ENCODE measurements at regions not wholly inside any gene's neighbourhood (a gene's known extent, or its start where the extent isn't known, plus 50 kb on each side); places are given as distances from the start of the nearest gene placed in this dataset.
"Not testable (repeated sequence)": the region's sequence is repeated elsewhere in the genome, so short reads cannot be mapped to it uniquely, and the experiment has no call there.

DNA sequence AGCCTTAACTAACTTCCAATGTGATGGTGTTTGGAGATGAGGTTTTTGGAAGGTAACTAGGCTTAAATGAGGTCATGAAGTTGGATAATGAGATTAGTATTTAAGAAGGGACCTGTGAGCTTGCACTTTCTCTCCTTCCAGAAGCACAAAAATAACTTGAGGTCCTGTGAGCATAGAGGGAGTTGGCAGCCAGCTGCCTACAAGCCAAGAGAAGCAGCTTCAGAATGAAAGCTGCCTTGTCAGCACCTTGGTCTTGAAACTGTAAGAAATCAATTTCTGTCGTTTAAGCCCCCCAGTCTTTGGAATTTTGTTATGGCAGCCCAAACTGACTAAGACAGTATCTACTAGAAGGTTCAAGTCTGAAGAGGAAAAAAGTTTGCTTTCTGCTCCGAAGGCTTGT lies 280.2 kb upstream of the GALNTL6 start:
- no peak for DNase-seq (ENCODE audit: low read depth)

DNA sequence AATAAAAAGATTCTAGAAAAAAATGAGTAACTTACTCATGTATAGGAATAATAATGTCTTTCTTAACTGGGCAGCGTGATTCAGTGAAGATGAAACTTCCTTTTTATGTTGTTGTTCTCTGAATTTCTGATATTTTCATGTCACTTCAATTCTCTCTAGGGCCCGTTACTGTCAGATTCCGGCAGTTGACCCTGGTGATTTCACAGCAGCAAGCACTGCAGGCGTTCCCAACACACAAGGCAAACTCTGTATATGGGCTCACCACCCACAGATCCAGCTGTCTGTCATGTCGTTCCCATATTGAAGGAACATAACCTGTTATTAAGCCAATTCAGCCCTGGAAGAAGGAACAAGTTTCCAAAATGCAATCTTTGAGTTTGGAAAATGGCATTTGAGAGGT lies 288.3 kb upstream of the GALNTL6 start:
- DNase-seq (ENCODE audit: low read depth) = no peak

DNA sequence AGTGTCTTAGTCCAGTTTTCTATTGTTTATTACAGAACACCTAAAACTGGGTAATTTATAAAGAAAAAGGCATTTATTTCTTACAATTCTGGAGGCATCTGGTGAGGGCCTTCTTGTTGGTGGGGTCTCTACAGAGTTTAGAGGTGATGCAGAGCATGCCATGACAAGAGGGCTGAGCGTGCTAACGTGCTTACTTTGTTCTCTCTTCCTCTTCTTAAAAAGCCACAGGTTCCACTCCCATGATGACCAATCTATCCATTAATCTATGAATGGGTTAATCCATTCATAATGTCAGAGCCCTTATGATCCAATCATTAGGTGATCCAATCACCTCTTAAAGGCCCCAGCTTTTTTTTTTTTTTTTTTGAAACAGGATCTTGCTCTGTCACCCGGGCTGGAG lies 291.5 kb upstream of the GALNTL6 start:
- no peak for DNase-seq (ENCODE audit: low read depth)

DNA sequence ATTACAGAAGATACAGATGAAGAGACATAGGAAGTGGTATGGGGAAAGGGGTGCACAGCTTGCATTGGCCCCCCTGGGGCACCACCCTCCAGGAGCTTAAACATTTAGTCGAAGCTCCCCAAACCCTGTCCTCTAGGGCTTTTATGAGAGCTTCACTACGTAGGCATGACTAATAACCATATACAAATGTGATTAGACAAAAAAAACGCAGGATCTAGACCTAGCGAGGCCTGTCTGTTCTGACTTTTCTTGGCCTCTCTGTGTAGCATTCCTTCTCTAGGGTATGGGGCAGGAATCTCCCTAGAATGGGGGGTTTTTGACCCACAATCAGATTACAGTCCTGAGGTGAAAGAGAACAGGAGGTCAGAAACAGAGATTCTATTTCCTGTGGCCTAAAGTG lies 293.7 kb upstream of the GALNTL6 start:
- DNase-seq (ENCODE audit: low read depth) = no peak

DNA sequence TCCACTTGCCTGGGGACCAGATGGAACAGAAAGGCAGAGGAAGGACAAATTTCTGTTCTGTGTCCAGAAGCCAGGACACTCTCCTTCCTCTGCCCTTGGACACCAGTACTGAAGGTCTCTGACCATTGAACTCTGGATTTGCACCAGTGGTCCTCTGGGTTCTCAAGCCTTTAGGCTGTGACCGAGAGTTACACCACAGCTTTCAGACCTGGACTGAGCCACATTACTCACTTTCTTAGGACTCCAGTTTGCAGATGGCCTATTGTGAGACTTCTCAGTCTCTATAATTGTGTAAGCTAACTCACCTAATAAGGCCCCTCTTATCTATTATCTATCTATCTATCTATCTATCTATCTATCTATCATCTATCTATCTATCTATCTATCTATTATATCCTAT lies 295.3 kb upstream of the GALNTL6 start:
- DNase-seq (ENCODE audit: low read depth) = no peak

DNA sequence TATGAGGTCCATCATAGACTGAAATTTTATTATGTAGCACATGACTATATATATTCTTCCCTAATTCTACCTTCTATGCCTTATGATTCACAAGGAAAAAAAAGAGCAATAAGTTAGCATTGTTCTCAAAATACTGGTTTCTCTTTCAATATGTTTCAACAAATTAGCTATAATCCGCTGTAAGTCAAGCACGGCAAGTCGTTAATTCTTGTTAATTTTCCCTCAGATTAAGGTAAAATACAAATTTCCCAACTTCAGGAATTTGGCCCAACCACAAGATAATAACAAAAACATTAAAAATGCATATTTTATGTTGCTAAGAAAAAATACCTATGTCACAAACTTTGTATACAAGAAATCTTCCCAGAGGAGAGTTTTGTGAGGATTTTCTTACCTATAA lies 296.5 kb upstream of the GALNTL6 start:
- DNase-seq (ENCODE audit: low read depth) = no peak

DNA sequence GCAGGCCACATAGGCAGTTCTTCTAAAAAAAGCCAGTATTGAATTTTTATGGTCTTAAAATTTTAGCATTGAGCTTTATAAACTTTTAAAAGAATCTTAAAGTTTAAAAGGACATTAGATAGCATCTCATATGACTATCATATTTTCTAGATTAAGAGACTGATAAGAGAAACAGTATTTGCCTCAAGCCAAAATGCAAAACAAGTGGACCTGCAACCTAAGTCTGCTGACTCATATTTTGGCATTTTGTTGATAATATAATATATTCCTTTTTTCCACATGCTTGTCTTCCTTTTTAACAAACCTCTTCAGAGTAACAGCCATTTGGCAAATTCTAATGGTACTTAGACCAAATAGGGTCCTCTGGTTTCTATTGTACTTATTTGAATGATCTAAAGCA lies 328.5 kb upstream of the GALNTL6 start:
- DNase-seq (ENCODE audit: low read depth) = no peak

DNA sequence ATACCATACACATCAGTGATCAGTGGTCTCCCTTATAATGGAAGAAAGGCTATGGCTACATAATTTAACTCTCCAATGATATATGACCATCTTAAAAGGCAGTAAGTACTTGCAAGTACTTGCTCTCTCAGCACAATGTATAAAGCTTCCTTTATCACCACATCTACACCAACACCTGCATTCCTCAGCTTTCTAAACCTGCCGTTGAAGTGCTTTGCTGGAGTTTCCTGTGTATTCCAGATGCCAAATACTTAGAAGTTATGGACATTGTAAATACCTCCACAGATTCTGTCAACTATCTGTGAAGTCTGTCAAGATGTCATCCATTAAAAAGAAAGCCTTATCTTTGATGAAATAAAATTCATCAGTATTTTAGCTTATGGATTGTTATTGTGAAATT lies 335.0 kb upstream of the GALNTL6 start:
- DNase-seq (ENCODE audit: low read depth) = no peak

DNA sequence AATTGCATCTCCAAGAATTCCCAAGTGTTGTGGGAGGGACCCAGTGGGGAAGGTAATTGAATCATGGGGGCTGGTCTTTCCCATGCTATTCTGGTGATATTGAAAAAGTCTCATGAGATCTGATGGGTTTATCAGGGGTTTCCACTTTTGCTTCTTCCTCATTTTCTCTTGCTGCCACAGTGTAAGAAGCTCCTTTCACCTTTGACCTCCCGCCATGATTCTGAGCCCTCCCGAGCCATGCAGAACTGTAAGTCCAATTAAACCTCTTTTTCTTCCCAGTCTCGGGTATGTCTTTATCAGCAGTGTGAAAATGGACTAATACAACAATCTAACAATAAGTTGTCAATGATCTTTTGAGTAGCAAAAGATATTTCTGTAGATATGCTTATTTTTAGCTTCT lies 338.1 kb upstream of the GALNTL6 start:
- not testable (repeated sequence) for DNase-seq (ENCODE audit: low read depth)

DNA sequence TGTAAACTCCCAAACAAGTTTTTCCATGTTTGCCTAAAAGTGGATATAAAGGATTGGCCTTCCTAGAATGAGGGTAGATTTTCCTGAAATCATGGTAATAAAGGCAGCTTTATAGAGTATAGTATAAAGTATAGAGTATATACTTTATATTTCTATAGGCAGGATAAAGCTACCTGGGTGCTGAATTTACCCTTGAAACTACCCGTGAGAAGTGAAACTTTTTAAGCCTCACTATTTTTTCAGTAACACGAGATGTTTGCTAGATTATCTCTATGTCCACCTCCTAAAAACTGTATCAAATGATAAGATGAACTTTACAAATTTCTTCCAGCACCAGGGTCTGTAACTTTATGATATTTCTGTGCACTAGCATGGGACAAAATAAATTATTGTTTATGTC lies 340.0 kb upstream of the GALNTL6 start:
- DNase-seq (ENCODE audit: low read depth) = no peak

DNA sequence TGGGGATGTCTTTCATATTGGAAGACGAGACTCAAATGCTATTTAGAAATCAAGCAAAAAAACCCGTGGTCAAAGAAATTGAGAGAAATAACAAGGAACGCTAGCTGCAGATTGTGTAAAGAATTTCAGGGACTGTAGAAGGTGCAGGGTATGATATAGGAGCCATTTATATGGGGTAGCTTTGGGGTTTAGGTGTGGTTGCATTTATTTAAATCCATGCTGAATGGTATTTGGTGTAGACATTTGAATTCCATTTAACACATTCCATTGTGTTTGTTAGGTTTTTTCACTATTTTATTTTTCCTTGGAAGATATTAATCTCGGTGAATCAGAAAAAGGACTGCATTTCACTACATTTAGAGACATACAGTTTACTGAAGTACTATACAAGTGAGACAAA lies 341.0 kb upstream of the GALNTL6 start:
- no peak for DNase-seq (ENCODE audit: low read depth)

DNA sequence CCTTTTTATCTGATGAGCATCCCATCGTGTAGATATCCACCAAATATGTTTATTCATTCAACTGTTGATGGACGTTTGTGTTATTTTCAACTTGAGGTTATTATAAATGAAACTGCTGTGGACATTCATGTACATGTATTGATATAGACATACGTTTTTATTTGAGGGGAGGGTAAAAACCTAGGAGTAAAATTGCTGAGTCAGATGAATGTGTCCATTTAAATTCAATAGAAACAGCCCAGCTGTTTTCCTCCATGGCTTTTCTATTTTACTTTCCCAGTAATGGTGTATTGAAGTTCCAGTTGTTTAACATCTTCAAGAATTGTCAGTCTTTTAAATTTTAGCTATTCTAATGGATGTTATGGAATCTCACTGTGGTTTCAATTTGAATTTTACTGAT lies 348.7 kb upstream of the GALNTL6 start:
- DNase-seq (ENCODE audit: low read depth) = no peak

DNA sequence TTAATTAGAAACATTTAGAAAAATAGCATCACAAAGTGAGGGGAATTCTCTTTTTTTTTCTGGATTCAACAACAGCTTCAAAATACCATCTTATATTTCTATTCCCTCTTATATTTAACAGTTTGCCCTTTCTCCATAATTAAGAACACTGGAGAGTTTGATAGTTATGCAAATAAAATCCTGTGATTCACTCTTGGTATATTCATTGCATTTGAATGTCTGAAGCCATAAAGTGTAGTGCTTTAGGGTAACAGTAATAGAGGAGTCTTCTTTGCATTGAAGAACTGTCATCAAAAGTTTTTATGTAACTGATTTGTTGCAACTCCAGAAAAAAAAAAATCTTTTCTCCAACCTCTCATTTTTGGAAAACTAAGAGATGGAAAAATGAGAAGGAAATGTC lies 352.0 kb upstream of the GALNTL6 start:
- DNase-seq (ENCODE audit: low read depth) = no peak

DNA sequence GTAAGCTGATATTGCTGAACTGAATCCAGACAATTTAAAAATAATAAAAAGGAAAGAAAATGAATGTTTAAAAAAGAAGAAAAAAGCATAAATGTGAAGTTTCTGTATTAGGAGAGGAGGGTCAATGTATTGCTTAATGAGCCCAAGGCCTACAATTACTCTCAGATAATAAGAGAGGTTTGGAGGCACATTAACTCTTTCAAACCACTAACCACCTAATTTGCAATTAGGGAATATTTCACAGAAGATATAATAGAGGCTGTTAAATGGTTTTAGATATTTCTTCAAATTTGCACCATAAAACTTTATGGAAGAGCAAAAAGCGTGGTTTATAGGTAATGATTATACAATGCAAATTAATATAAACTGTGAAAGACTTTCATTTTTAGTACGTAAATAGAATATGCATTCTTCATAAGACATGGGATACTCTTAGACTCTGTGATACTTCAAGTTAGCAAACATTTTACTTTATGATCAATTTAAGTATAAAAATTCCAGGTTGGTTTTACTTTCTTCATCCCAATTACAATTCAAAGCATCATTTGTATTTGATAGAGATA lies 364.2 kb upstream of the GALNTL6 start:
- no peak for DNase-seq (ENCODE audit: low read depth)

DNA sequence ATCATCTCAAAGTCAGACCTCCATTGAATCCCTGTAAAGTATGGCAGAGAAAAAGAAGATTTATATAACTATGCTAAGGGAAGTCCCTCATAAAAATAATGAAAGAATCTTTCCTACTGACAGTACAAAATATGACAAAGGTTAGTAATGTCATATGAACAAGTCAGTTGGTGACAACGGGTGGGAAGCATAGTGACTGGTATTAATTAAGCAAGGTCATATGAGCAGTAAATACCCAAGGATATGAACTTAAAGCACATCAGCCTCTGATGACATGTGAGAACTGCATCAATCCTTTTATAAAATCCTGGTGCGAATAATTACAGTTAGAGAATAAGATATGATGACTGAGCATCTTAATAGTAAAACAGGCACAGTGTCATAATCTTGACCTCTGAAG lies 364.8 kb upstream of the GALNTL6 start:
- no peak for DNase-seq (ENCODE audit: low read depth)

DNA sequence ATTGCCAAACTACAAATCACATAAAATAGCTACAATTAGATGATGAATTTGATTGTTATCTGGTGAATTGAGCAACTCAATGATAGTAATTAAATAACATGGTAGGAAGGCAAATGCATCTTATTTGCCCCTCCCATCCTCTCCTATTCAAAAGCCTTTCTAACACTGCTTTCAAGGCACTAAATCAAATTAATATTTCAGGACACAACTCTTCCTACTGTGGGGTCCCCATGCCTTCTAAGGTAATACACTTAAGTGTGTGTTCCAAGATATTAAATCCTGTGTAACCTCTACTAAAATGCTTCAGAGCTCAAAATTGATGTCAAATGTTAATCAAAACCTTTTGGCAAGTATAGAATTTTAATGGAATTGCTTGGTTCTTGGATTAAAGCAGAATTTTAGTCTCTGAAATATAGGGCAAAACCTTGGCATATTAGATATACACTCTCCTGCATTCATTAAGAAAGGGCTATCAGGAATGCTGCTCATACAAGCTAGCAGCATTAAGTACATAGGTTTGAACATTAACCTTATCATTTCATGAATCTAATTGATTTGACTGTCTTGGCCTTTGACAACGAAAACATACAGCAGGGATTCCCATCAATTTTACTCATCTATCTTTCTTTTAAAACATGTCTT lies 371.8 kb upstream of the GALNTL6 start:
- DNase-seq (ENCODE audit: low read depth) = no peak

DNA sequence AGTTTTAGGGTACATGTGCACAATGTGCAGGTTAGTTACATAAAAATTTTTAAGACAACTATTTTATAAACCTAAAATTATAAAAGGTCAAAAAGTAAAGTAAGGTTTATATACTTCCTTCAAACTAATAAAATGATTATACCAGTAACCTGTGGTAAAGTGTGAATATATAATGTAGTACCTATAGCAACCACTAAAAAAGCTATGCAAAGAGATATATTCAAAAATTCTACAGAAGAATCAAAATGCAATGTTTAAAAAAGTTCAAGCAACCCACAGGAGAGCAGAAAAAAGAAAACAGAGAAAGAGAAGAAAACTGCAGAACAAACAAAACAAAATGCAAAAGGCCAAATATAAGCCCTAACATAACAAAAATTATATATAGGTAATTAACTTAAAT lies 379.5 kb upstream of the GALNTL6 start:
- DNase-seq (ENCODE audit: low read depth) = no peak

DNA sequence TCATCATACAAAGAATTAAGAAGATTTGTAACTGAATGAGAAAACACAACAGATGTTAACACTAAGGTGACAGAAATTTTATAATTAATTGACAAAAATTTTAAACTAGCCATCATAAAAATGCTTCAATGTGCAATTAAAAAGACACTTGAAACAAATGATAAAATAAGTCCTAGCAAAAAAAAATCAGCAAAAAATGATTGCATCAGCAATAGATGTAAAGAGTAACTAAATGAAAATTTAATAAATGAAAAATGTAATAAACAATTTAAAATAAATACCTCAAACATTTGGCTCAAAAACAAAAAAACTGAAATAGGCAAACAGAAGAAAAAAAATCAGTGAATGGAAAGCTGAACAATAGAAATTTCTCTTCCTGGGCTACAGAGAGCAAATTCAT lies 380.7 kb upstream of the GALNTL6 start:
- DNase-seq (ENCODE audit: low read depth) = no peak

DNA sequence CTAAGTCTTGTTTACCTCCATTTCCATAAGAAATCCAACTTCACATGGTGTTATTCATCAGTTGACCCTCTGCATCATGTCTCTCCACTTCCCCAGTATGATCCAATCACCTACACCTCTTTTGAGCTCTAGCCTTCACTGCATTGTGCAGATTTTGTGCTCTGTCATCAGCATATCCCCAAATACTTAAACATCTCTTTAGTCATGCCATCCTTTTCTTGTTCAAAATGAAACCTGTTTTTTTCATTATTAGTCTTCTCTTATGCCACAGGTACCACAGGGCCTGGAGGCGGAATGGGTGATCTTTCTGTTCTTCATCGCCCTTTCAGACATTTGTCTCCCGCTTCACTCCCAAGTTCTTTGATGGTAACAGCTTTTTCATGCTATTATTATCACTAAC lies 382.7 kb upstream of the GALNTL6 start:
- no peak for DNase-seq (ENCODE audit: low read depth)

DNA sequence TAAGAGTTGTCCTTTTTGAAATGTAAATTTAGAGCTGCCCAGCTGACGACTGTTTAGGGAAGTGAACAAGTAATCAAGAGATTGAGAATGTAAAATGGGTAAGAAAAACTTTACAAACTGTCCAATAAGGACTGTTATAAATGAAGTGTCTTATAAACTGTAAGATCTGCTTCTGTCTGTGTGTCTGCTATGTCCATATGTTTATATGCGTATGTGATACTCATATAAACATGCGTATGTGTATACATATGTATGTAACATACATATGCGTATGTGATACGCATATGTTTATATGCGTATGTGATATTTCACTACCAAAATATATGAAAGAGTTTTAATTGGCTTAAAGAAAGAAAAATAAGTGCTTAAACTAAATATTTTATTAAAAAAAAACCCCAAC lies 416.0 kb upstream of the GALNTL6 start:
- no peak for DNase-seq (ENCODE audit: low read depth)

DNA sequence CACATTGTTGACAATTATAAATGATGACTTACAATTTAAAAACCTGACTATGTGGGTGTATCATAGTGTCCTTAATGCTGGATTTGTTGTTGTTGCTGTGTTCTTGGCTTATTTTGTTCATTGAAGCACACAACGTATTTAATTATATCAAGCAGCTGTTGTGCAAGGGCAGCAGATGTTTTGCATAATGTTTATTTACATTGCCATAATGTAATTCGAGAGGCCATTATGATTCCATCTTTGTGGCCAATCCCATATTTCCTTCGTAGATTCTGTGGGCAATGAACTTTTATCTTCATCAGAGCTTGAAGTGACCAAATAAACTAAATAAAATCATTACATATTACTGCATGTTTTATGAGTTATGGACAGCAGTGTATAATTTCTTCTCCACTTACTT lies 422.6 kb upstream of the GALNTL6 start:
- no peak for DNase-seq (ENCODE audit: low read depth)

DNA sequence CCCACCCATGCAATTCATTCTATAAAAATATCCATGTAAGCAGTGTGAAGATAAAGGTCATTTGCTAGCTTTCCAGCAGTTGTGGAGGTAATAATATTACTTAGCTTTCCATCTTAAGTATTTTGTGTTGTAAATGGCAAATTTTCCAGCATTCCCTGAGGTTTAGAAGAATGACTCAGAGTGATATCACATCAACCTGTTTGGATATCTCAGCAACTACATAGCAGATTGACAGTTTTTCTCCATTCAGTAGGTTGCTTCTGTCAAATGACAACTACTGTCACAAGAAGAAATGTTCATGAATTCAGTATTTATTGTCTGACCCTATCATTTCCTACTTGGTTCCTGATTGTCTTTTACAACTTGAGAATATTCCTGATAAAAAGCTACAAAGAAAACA lies 434.9 kb upstream of the GALNTL6 start:
- no peak for DNase-seq (ENCODE audit: low read depth)

DNA sequence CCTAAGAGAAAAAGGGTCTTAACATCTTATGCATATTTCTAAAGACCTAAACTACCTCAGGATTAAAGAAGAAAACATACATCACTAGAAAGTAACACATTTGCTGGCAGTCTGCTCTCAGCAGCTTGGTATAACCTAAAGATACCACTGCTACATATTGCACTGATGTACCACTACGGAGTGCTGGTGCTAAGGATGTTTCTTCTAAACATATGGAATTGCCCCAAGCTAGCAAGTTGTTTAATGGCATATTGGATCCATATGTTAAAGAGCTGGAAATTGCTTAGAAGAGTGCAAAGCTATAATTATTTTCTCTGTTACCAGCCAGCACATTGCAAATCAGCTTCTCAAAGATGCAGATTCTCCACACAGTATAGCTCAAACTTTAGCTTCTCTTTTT lies 436.5 kb upstream of the GALNTL6 start:
- DNase-seq (ENCODE audit: low read depth) = no peak

DNA sequence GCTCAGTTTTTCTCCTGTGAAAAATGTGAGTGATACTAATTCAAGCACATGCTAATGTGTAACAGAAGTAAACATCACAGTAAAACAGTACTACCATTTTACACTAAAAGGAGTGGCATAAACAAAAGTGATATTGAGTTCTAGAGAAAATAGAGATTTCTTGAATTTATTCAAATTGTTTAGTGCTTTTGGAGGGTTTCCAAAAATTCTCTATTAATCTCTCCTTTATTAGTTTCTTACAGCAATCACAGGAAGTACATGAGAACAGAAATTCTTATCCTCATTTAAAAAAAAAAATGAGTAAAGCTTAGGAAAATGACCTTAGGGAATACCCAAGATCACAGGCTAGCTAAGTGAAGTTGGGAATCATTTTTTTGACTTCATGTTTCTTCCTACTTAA lies 459.7 kb upstream of the GALNTL6 start:
- DNase-seq (ENCODE audit: low read depth) = no peak

DNA sequence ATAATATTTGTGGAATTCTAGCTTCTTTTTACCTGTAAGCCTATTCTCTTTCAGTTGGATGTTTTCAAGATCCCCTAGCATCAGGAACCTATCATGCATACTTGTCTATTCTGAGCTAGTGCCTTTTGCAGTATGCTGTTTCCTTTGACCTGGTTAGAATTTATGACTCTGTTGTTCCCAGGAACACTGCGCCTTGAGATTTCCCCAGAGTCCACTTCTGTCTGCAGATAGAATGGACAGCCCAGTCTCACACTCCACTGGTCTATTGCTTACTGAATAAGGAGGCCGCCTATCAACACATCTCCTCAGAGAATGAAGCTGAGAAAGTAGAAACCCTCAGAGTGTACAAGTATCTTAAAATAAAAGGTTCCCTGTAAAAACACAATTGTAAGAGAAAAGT lies 465.1 kb upstream of the GALNTL6 start:
- DNase-seq (ENCODE audit: low read depth) = no peak

Data from EH (cell line).